ENCODE measurements at regions not wholly inside any gene's neighbourhood (a gene's known extent, or its start where the extent isn't known, plus 50 kb on each side); places are given as distances from the start of the nearest gene placed in this dataset.
"Not testable (repeated sequence)": the region's sequence is repeated elsewhere in the genome, so short reads cannot be mapped to it uniquely, and the experiment has no call there.

GRCh38 chr9:138203304-138203703 lies 325.7 kb downstream of the CACNA1B start:
- H3K4me1 Mint-ChIP-seq (ENCODE audit: unreplicated experiment); H3K36me3 Mint-ChIP-seq (ENCODE audit: unreplicated experiment); H3K27ac Mint-ChIP-seq (ENCODE audit: unreplicated experiment); H3K9me3 Mint-ChIP-seq (ENCODE audit: unreplicated experiment); DNase-seq (ENCODE audit: extremely low spot score, unreplicated experiment); H3K4me3 Mint-ChIP-seq (ENCODE audit: unreplicated experiment); H3K27me3 Mint-ChIP-seq (ENCODE audit: unreplicated experiment): not testable (repeated sequence)

GRCh38 chr9:138203872-138204271 lies 326.3 kb downstream of the CACNA1B start:
- DNase-seq (ENCODE audit: extremely low spot score, unreplicated experiment): peak; percentile 68
- not testable (repeated sequence) for H3K36me3 Mint-ChIP-seq (ENCODE audit: unreplicated experiment); H3K9me3 Mint-ChIP-seq (ENCODE audit: unreplicated experiment); H3K4me1 Mint-ChIP-seq (ENCODE audit: unreplicated experiment); H3K4me3 Mint-ChIP-seq (ENCODE audit: unreplicated experiment); H3K27me3 Mint-ChIP-seq (ENCODE audit: unreplicated experiment); H3K27ac Mint-ChIP-seq (ENCODE audit: unreplicated experiment)

DNA sequence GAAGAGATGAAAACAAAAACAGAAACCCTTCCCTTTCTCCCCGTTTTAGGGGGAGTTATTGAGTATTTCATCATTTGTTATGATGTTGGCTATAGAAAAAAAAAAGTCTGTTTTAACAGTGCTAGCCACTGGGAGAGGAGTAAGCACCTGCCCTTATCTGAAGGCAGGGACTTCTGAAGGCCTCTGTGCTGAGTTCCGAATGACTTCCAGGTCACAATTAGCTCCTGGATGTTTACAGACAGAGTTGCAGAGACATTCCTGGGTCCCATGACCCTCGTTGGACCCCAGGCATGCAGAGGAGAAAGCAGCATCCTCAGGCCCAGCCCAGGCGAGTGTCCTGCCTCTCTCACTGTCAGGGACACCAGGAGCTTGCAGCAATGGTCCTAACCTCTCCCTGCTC lies 328.5 kb downstream of the CACNA1B start:
- not testable (repeated sequence) for H3K27ac Mint-ChIP-seq (ENCODE audit: unreplicated experiment); H3K4me3 Mint-ChIP-seq (ENCODE audit: unreplicated experiment); H3K36me3 Mint-ChIP-seq (ENCODE audit: unreplicated experiment); H3K9me3 Mint-ChIP-seq (ENCODE audit: unreplicated experiment); H3K4me1 Mint-ChIP-seq (ENCODE audit: unreplicated experiment); H3K27me3 Mint-ChIP-seq (ENCODE audit: unreplicated experiment)
- DNase-seq (ENCODE audit: extremely low spot score, unreplicated experiment): peak; percentile 65

DNA sequence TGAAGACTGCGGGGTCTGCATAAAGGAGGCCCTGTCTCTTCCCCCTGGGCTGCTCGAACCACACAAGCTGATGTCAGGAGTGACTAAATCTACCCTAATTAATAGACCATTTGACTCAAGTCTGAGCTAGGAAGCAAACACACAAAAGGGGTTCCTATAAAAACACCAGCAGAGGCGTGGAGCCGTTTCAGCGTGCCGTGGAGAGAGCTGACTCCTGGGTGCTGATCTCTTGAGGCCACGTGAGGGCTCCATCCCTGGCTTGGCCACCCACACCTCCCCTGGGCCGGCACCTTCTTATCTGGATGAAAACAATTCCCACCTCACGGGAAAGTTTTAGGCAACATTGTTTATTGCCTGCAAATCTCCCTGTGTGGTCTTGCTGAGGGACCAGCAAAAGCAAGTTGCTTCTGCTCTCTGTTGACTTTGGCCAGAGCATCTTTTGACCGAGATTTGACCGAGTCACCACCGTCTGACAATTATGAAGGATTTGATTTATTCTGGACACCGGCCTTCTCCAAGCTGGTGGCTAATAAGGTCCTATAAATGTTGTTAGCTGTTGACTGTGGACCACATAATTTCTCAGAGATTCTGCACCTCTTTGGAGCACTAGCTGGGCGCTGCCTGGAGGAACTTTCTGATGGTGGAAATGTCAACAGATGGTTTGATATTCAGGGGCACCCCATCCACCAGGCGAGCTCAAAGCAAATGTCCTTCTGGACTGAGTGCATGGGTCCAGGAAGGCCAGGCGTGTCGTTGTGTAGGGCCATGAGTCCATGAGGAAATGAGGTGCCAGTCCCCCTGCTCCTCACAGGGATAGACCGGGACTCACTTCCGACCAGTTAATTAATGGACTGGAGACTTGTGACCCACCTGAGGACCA lies 330.0 kb downstream of the CACNA1B start:
- peaks cover 12% of the 10 kb centered on the region for H3K27me3 Mint-ChIP-seq (ENCODE audit: unreplicated experiment)
- H3K36me3 Mint-ChIP-seq (ENCODE audit: unreplicated experiment); H3K4me3 Mint-ChIP-seq (ENCODE audit: unreplicated experiment); H3K27ac Mint-ChIP-seq (ENCODE audit: unreplicated experiment); H3K9me3 Mint-ChIP-seq (ENCODE audit: unreplicated experiment); H3K4me1 Mint-ChIP-seq (ENCODE audit: unreplicated experiment): not testable (repeated sequence)
- peak; percentile 70 for DNase-seq (ENCODE audit: extremely low spot score, unreplicated experiment)

GRCh38 chr9:138209071-138209644 lies 331.6 kb downstream of the CACNA1B start:
- H3K9me3 Mint-ChIP-seq (ENCODE audit: unreplicated experiment); H3K27ac Mint-ChIP-seq (ENCODE audit: unreplicated experiment); H3K4me1 Mint-ChIP-seq (ENCODE audit: unreplicated experiment); H3K36me3 Mint-ChIP-seq (ENCODE audit: unreplicated experiment); H3K4me3 Mint-ChIP-seq (ENCODE audit: unreplicated experiment): not testable (repeated sequence)
- H3K27me3 Mint-ChIP-seq (ENCODE audit: unreplicated experiment): peaks cover 12% of the 10 kb centered on the region
- peak; percentile 65 for DNase-seq (ENCODE audit: extremely low spot score, unreplicated experiment)

DNA sequence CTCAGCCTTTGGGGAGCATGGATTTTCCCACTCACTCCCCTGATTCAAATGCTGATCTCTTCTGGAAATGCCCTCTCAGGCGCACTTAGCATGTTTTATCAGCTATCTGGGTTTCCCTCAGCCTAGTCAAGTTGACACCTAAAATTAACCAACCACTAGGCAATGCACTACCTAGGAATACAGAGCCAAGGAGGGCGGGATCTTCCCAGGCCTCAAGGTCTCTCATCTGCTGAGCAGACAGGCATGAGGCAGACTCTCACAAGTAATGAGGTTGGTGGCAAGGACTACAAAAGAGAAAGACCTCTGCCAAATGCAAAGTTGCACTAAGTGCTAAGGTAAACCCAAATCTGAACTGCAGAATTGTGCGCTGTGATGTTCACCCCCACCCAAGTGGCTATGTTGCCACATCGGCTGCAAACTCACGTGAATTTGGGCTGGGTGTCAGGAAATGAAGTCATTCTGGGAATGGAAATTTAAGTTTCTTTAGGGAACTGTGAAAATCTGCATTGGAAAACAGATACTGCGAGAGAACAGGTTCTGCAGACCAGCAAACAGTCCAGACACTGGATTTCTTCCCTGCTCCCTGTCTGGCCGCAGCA lies 332.9 kb downstream of the CACNA1B start:
- H3K36me3 Mint-ChIP-seq (ENCODE audit: unreplicated experiment); H3K9me3 Mint-ChIP-seq (ENCODE audit: unreplicated experiment); H3K27ac Mint-ChIP-seq (ENCODE audit: unreplicated experiment); H3K4me1 Mint-ChIP-seq (ENCODE audit: unreplicated experiment); H3K4me3 Mint-ChIP-seq (ENCODE audit: unreplicated experiment): not testable (repeated sequence)
- peak; percentile 49 for DNase-seq (ENCODE audit: extremely low spot score, unreplicated experiment)
- peaks cover 12% of the 10 kb centered on the region for H3K27me3 Mint-ChIP-seq (ENCODE audit: unreplicated experiment)

GRCh38 chr9:138211070-138211469 lies 333.5 kb downstream of the CACNA1B start:
- H3K4me1 Mint-ChIP-seq (ENCODE audit: unreplicated experiment); H3K9me3 Mint-ChIP-seq (ENCODE audit: unreplicated experiment); H3K36me3 Mint-ChIP-seq (ENCODE audit: unreplicated experiment); H3K27ac Mint-ChIP-seq (ENCODE audit: unreplicated experiment); H3K4me3 Mint-ChIP-seq (ENCODE audit: unreplicated experiment); DNase-seq (ENCODE audit: extremely low spot score, unreplicated experiment): not testable (repeated sequence)
- peaks cover 12% of the 10 kb centered on the region for H3K27me3 Mint-ChIP-seq (ENCODE audit: unreplicated experiment)

DNA sequence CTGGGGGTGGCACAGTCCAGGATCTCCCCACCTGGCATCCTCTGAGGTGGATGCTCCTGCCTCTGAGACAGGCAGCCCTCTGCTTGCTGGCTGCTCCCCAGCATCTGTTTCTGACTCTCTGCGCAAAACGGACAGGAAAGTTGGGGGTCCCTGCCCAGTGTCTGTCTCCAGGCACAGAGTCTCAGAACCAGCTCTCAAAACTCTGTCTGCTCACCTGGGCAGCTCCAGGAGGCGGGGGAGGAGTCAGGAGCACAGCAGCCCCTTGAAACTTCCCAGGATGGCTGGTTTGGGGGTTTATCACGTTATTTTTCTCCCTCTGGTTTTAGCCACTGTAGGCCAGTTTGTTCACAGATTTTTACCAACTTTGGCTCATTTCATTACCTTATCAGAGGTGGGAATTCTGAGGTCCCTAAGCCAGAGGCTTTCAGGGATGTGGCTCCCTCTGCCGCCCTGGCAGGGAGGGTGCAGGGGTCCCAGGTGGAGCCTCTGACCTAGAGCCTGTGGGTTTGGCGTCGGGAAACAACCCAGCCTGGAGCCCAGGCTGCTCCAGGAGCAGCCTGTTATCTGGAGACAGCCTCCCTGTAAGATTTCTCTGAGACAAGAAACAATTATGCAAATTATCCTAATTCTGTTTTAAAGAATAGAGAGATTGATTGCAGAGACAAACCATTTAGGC lies 334.1 kb downstream of the CACNA1B start:
- peaks cover 12% of the 10 kb centered on the region for H3K27me3 Mint-ChIP-seq (ENCODE audit: unreplicated experiment)
- H3K4me1 Mint-ChIP-seq (ENCODE audit: unreplicated experiment); H3K4me3 Mint-ChIP-seq (ENCODE audit: unreplicated experiment); H3K9me3 Mint-ChIP-seq (ENCODE audit: unreplicated experiment); H3K27ac Mint-ChIP-seq (ENCODE audit: unreplicated experiment); H3K36me3 Mint-ChIP-seq (ENCODE audit: unreplicated experiment): not testable (repeated sequence)
- DNase-seq (ENCODE audit: extremely low spot score, unreplicated experiment): peak; percentile 75
- TF ChIP-seq, protein P1, sequence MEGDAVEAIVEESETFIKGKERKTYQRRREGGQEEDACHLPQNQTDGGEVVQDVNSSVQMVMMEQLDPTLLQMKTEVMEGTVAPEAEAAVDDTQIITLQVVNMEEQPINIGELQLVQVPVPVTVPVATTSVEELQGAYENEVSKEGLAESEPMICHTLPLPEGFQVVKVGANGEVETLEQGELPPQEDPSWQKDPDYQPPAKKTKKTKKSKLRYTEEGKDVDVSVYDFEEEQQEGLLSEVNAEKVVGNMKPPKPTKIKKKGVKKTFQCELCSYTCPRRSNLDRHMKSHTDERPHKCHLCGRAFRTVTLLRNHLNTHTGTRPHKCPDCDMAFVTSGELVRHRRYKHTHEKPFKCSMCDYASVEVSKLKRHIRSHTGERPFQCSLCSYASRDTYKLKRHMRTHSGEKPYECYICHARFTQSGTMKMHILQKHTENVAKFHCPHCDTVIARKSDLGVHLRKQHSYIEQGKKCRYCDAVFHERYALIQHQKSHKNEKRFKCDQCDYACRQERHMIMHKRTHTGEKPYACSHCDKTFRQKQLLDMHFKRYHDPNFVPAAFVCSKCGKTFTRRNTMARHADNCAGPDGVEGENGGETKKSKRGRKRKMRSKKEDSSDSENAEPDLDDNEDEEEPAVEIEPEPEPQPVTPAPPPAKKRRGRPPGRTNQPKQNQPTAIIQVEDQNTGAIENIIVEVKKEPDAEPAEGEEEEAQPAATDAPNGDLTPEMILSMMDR (IDR thresholded peaks at IDR 0.05): peak; percentile 20

GRCh38 chr9:138212811-138213210 lies 335.2 kb downstream of the CACNA1B start:
- H3K4me1 Mint-ChIP-seq (ENCODE audit: unreplicated experiment); H3K27ac Mint-ChIP-seq (ENCODE audit: unreplicated experiment); H3K9me3 Mint-ChIP-seq (ENCODE audit: unreplicated experiment); H3K36me3 Mint-ChIP-seq (ENCODE audit: unreplicated experiment); H3K4me3 Mint-ChIP-seq (ENCODE audit: unreplicated experiment): not testable (repeated sequence)
- H3K27me3 Mint-ChIP-seq (ENCODE audit: unreplicated experiment): peaks cover 12% of the 10 kb centered on the region
- DNase-seq (ENCODE audit: extremely low spot score, unreplicated experiment): peak; percentile 80

- H3K36me3 Mint-ChIP-seq (ENCODE audit: unreplicated experiment); H3K9me3 Mint-ChIP-seq (ENCODE audit: unreplicated experiment); H3K27ac Mint-ChIP-seq (ENCODE audit: unreplicated experiment); H3K4me1 Mint-ChIP-seq (ENCODE audit: unreplicated experiment); DNase-seq (ENCODE audit: extremely low spot score, unreplicated experiment); H3K4me3 Mint-ChIP-seq (ENCODE audit: unreplicated experiment): not testable (repeated sequence)
- H3K27me3 Mint-ChIP-seq (ENCODE audit: unreplicated experiment): peaks cover 12% of the 10 kb centered on the region
Observed at GRCh38 chr9:138213748-138214147, 336.2 kb downstream of the CACNA1B start.

DNA sequence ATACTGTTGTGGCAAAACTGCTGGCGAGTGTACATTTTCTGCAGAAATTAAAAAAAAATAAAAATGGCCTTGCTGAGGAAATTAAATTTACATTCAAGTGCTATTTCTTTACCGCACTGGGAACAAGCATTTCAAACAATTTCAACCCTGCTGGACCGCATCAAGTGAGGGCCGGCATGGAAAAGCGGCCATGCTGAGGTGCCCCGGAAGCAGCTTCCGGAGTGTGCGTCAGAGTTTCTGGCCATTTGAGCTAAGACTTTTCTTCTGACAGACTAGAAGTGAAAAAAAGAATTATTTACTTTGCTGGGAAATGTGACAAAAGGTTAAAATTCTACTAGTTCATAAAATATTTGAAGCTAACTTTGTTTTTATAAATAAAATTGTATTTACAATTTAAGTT lies 337.0 kb downstream of the CACNA1B start:
- not testable (repeated sequence) for H3K9me3 Mint-ChIP-seq (ENCODE audit: unreplicated experiment); H3K27me3 Mint-ChIP-seq (ENCODE audit: unreplicated experiment); H3K36me3 Mint-ChIP-seq (ENCODE audit: unreplicated experiment); H3K27ac Mint-ChIP-seq (ENCODE audit: unreplicated experiment); H3K4me1 Mint-ChIP-seq (ENCODE audit: unreplicated experiment); H3K4me3 Mint-ChIP-seq (ENCODE audit: unreplicated experiment)
- peak; percentile 44 for DNase-seq (ENCODE audit: extremely low spot score, unreplicated experiment)

Data from osteocyte (in vitro differentiated cells).